ENCODE measurements at regions not wholly inside any gene's neighbourhood (a gene's known extent, or its start where the extent isn't known, plus 50 kb on each side); places are given as distances from the start of the nearest gene placed in this dataset.

DNA sequence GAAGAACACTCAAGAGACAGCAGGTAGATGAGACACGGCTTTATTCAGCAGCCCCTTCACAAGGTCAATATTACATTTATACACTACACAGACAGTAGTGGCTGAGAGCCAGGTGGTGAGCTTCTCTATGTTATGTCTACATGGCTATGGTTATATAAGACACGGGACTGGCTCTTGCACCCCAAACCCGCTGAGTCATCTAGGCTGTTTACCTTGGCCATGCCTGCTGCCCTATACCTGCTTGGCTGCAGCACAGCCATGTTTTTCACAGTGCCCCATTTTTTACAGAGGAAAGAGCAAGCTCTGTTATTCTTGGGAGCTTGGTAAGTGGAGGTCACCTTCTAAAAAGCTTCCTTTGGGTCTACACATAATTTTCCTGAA is 231.6 kb downstream of the IGSF11 start:
- TF ChIP-seq POLR2A (IDR thresholded peaks at IDR 0.05) (no peak), CTCF (IDR thresholded peaks at IDR 0.05) (no peak), POLR2AphosphoS5 (IDR thresholded peaks at IDR 0.05) (no peak), EP300 (IDR thresholded peaks at IDR 0.05) (no peak)
